Astrocyte (in vitro differentiated cells and primary cell): ENCODE measurements at regions not wholly inside any gene's neighbourhood (a gene's known extent, or its start where the extent isn't known, plus 50 kb on each side); places are given as distances from the start of the nearest gene placed in this dataset.
A peak's percentile ranks its signal among the peaks of the same experiment; 100 is the strongest.

Source experiments
- DNase-seq: peaks from one replicate; pipeline ENCODE4 v3.0.0-alpha.2; 2010; ENCODE audit warnings: low read depth
- FAIRE-seq: peaks from 2 replicates; lab custom pipeline; 2011; peaks lifted over from hg19 to GRCh38; lab: Jason Lieb, UNC
- H2AFZ ChIP-seq: 2 replicates; pipeline ENCODE4 v1.6.0; 2012; ENCODE audit warnings: low read depth, low read length, inconsistent platforms
- H3K27ac ChIP-seq: 2 replicates; pipeline ENCODE4 v1.5.1; 2011; ENCODE audit warnings: low read depth, low read length, inconsistent platforms
- H3K27me3 ChIP-seq: 2 replicates; pipeline ENCODE4 v1.6.0; 2011; ENCODE audit warnings: low read length, inconsistent platforms; ENCODE audit not compliant: insufficient read depth
- H3K36me3 ChIP-seq: 2 replicates; pipeline ENCODE4 v1.5.1; 2011; ENCODE audit warnings: low read length, inconsistent platforms; ENCODE audit not compliant: insufficient read depth
- H3K4me1 ChIP-seq: 2 replicates; pipeline ENCODE4 v1.5.1; 2011; ENCODE audit warnings: low read length, inconsistent platforms; ENCODE audit not compliant: insufficient read depth
- H3K4me2 ChIP-seq: 2 replicates; pipeline ENCODE4 v1.6.0; 2012; ENCODE audit warnings: low read length, inconsistent platforms
- H3K4me3 ChIP-seq: 2 replicates; pipeline ENCODE4 v1.5.1; 2011; ENCODE audit warnings: low read depth, mild to moderate bottlenecking, low read length, inconsistent platforms; ENCODE audit not compliant: insufficient read depth
- H3K79me2 ChIP-seq: 2 replicates; pipeline ENCODE4 v1.6.0; 2012; ENCODE audit warnings: mild to moderate bottlenecking, low read length, inconsistent platforms; ENCODE audit not compliant: insufficient read depth
- H3K9ac ChIP-seq: 2 replicates; pipeline ENCODE4 v1.6.0; 2012; ENCODE audit warnings: mild to moderate bottlenecking, low read length, inconsistent platforms
- H3K9me3 ChIP-seq: 2 replicates; pipeline ENCODE4 v1.5.1; 2012; ENCODE audit warnings: low read depth, mild to moderate bottlenecking, low read length, inconsistent platforms; ENCODE audit not compliant: insufficient read depth
- H4K20me1 ChIP-seq: 2 replicates; pipeline ENCODE4 v1.6.0; 2012; ENCODE audit warnings: low read length, inconsistent platforms; ENCODE audit not compliant: insufficient read depth
- H3K27ac Mint-ChIP-seq: one replicate; pipeline ENCODE4 v1.8.0; 2021; ENCODE audit warnings: mild to moderate bottlenecking, mixed read lengths; ENCODE audit not compliant: unreplicated experiment
- H3K27me3 Mint-ChIP-seq: one replicate; pipeline ENCODE4 v1.8.0; 2021; ENCODE audit warnings: low read depth, mixed read lengths; ENCODE audit not compliant: unreplicated experiment
- H3K36me3 Mint-ChIP-seq: one replicate; pipeline ENCODE4 v1.8.0; 2021; ENCODE audit warnings: low read depth, mixed read lengths; ENCODE audit not compliant: unreplicated experiment
- H3K4me1 Mint-ChIP-seq: one replicate; pipeline ENCODE4 v1.8.0; 2021; ENCODE audit warnings: low read depth, mixed read lengths; ENCODE audit not compliant: unreplicated experiment
- H3K4me3 Mint-ChIP-seq: one replicate; pipeline ENCODE4 v1.8.0; 2021; ENCODE audit warnings: mild to moderate bottlenecking, moderate library complexity, mixed read lengths; ENCODE audit not compliant: unreplicated experiment
- H3K9me3 Mint-ChIP-seq: one replicate; pipeline ENCODE4 v1.8.0; 2021; ENCODE audit warnings: mild to moderate bottlenecking, mixed read lengths; ENCODE audit not compliant: unreplicated experiment
- CTCF ChIP-seq: IDR thresholded peaks from 2 replicates; pipeline ENCODE4 v1.5.1; 2011; ENCODE audit warnings: low read depth, mild to moderate bottlenecking, inconsistent platforms, low read length, moderate library complexity; ENCODE audit not compliant: insufficient read depth
- EZH2 ChIP-seq: IDR thresholded peaks from 2 replicates; pipeline ENCODE4 v1.6.1; 2012; ENCODE audit warnings: mild to moderate bottlenecking, low read length, inconsistent platforms; ENCODE audit not compliant: insufficient read depth

DNA sequence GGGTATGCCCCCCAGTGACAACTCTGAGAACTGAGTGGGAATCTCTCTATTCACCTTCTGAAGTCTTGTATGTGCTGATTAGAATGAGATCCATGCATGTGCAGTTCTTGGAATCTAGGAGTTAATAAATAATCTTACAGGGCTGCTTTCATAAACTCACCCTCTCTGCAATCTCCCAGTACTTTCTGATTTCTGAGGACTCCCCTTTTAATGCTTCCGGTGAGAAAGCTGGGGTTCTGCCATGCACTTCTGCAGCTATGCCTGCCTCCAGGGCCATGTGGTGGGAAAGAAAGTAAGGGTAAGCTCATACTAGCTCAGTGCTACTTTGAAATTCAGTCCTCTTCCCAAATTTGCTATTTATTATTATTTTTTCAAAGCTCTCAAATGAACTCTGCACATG lies 432.9 kb downstream of the MTX2 start:
- TF ChIP-seq EZH2: no peak
- TF ChIP-seq CTCF: no peak
- no peak overlapping the region for H3K4me3 ChIP-seq
- no peaks in the 10 kb centered on the region for H3K27me3 ChIP-seq
- Mint-ChIP-seq H3K27me3 (no peaks in the 10 kb centered on the region), H3K27ac (no peak overlapping the region), H3K4me3 (no peak overlapping the region), H3K36me3 (no peaks in the 10 kb centered on the region), H3K9me3 (no peaks in the 10 kb centered on the region), H3K4me1 (no peaks in the 10 kb centered on the region)
- no peak overlapping the region for H3K4me2 ChIP-seq
- no peak overlapping the region for H2AFZ ChIP-seq
- no peaks in the 10 kb centered on the region for H3K4me1 ChIP-seq
- no peaks in the 10 kb centered on the region for H3K9me3 ChIP-seq
- no peaks in the 10 kb centered on the region for H3K36me3 ChIP-seq
- H3K27ac ChIP-seq: no peak overlapping the region
- H3K9ac ChIP-seq: no peak overlapping the region
- no peaks in the 10 kb centered on the region for H3K79me2 ChIP-seq
- DNase-seq: no peak
- no peaks in the 10 kb centered on the region for H4K20me1 ChIP-seq
- no peak for FAIRE-seq

DNA sequence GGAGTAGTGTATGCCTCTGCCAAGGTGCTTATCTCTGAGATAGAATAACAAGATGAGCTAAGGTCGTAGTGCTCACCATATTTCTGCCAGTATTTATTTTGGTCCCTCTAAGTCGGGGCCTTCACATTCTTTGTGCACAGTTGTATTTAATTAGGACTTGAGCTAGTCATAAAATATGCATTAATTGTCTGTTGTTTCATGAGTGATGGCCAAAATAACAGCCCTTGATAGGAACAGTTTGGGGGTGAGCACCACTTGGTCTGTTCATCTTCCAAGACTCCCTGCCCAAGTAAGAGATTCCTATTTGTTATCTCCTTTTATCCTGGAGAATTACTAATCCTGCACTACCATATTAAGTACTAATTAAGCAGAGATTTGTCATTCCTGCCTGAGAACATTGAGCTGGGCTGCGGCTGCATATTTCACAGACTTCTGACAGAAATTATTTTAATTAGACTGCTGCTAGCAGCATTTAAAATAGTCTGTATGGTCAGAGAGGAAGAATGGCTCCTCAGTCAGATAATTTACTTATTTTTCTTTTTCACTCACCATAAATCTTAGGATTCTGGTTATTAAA lies 435.1 kb downstream of the MTX2 start:
- Histone ChIP-seq H3K9me3 (no peaks in the 10 kb centered on the region), H4K20me1 (no peaks in the 10 kb centered on the region), H3K79me2 (no peaks in the 10 kb centered on the region), H3K27ac (no peak overlapping the region), H3K36me3 (no peaks in the 10 kb centered on the region), H3K4me3 (no peak overlapping the region), H3K4me1 (no peaks in the 10 kb centered on the region), H3K27me3 (no peaks in the 10 kb centered on the region), H2AFZ (no peak overlapping the region), H3K4me2 (no peak overlapping the region), H3K9ac (no peak overlapping the region)
- no peaks in the 10 kb centered on the region for H3K36me3 Mint-ChIP-seq
- TF ChIP-seq CTCF (no peak), EZH2 (no peak)
- no peak overlapping the region for H3K27ac Mint-ChIP-seq
- H3K27me3 Mint-ChIP-seq: no peaks in the 10 kb centered on the region
- no peaks in the 10 kb centered on the region for H3K9me3 Mint-ChIP-seq
- H3K4me3 Mint-ChIP-seq: no peak overlapping the region
- DNase-seq (no peak), FAIRE-seq (no peak)
- H3K4me1 Mint-ChIP-seq: no peaks in the 10 kb centered on the region

- DNase-seq (no peak), FAIRE-seq (peak; percentile 13)
- Mint-ChIP-seq H3K4me3 (no peak overlapping the region), H3K27ac (no peak overlapping the region), H3K27me3 (no peaks in the 10 kb centered on the region), H3K4me1 (no peaks in the 10 kb centered on the region), H3K9me3 (no peaks in the 10 kb centered on the region), H3K36me3 (no peaks in the 10 kb centered on the region)
- Histone ChIP-seq H3K4me1 (no peaks in the 10 kb centered on the region), H3K9ac (no peak overlapping the region), H3K27ac (no peak overlapping the region), H3K4me3 (no peak overlapping the region), H3K9me3 (no peaks in the 10 kb centered on the region), H2AFZ (no peak overlapping the region), H4K20me1 (no peaks in the 10 kb centered on the region), H3K79me2 (no peaks in the 10 kb centered on the region), H3K36me3 (no peaks in the 10 kb centered on the region), H3K27me3 (peaks cover 3% of the 10 kb centered on the region), H3K4me2 (peak overlapping the region; percentile 22)
- TF ChIP-seq EZH2 (no peak), CTCF (no peak)
These were observed 440.1 kb downstream of the MTX2 start for GRCh38 chr2:176709149-176709951.
